Neural cell (in vitro differentiated cells): ENCODE measurements at regions not wholly inside any gene's neighbourhood (a gene's known extent, or its start where the extent isn't known, plus 50 kb on each side); places are given as distances from the start of the nearest gene placed in this dataset.

Experiments used
- H2AFZ ChIP-seq: fragments of 200-600, 300-800 bp; sonication (generic), shearing (Covaris generic); 2 replicates; pipeline ENCODE4 v1.6.0; 2014; ENCODE audit warnings: low read depth, mild to moderate bottlenecking, antibody characterized with exemption, low read length, moderate library complexity
- H3F3A ChIP-seq: fragments of 200-600 bp; shearing (Covaris generic); 2 replicates; pipeline ENCODE4 v1.6.1; 2016; ENCODE audit warnings: mild to moderate bottlenecking, moderate library complexity, mixed read lengths, antibody characterized with exemption, low read length; ENCODE audit not compliant: insufficient read depth, poor library complexity, severe bottlenecking
- H3K27ac ChIP-seq: fragments of 200-600, 300-800 bp; sonication (generic), shearing (Covaris generic); 2 replicates; pipeline ENCODE4 v1.5.1; 2014; ENCODE audit warnings: mild to moderate bottlenecking, low read length, moderate library complexity
- H3K27me3 ChIP-seq: fragments of 300-800, 200-600 bp; sonication (generic), shearing (Covaris generic); 2 replicates; pipeline ENCODE4 v1.6.0; 2014; ENCODE audit warnings: mild to moderate bottlenecking, low read depth, low read length, moderate library complexity; ENCODE audit not compliant: insufficient read depth
- H3K36me3 ChIP-seq: fragments of 300-800, 200-600 bp; sonication (generic), shearing (Covaris generic); 2 replicates; pipeline ENCODE4 v1.5.1; 2014; ENCODE audit warnings: mild to moderate bottlenecking, antibody characterized with exemption, low read length, moderate library complexity; ENCODE audit not compliant: insufficient read depth
- H3K4me2 ChIP-seq: fragments of 300-800, 200-600 bp; sonication (generic), shearing (Covaris generic); 2 replicates; pipeline ENCODE4 v1.6.0; 2014; ENCODE audit warnings: mild to moderate bottlenecking, low read length
- H3K4me3 ChIP-seq: fragments of 300-800, 200-600 bp; sonication (generic), shearing (Covaris generic); 2 replicates; pipeline ENCODE4 v1.5.1; 2014; ENCODE audit warnings: mild to moderate bottlenecking, low read length, moderate library complexity
- H3K79me2 ChIP-seq: fragments of 200-600 bp; shearing (Covaris generic); replicated peaks from 2 replicates; pipeline ENCODE4 v1.6.0; 2014; ENCODE audit warnings: mild to moderate bottlenecking, low read length, moderate library complexity; ENCODE audit not compliant: insufficient read depth
- H3K9ac ChIP-seq: fragments of 300-800, 200-600 bp; sonication (generic), shearing (Covaris generic); 2 replicates; pipeline ENCODE4 v1.6.1; 2016; ENCODE audit warnings: mild to moderate bottlenecking, low read length, mixed read lengths
- H3K9me2 ChIP-seq: fragments of 200-600 bp; shearing (Covaris generic); 2 replicates; pipeline ENCODE4 v1.6.1; 2016; ENCODE audit warnings: mild to moderate bottlenecking, low read length, mixed read lengths; ENCODE audit not compliant: insufficient read depth
- H3K9me3 ChIP-seq: fragments of 200-600, 300-800 bp; sonication (generic), shearing (Covaris generic); 2 replicates; pipeline ENCODE4 v1.6.1; 2016; ENCODE audit warnings: mild to moderate bottlenecking, mixed run types, low read length, moderate library complexity, mixed read lengths
- H4K20me1 ChIP-seq: fragments of 200-600 bp; shearing (Covaris generic); 2 replicates; pipeline ENCODE4 v1.6.1; 2016; ENCODE audit warnings: mild to moderate bottlenecking, mixed run types; ENCODE audit not compliant: insufficient read depth
- CTCF ChIP-seq: fragments of 450-650 bp; IDR thresholded peaks from 2 replicates; pipeline ENCODE4 v1.5.1; 2014; ENCODE audit warnings: antibody characterized with exemption, mild to moderate bottlenecking, moderate library complexity; ENCODE audit not compliant: poor library complexity, severe bottlenecking
- EP300 ChIP-seq: fragments of 450-650 bp; conservative IDR thresholded peaks from 2 replicates; pipeline ENCODE4 v1.6.1; 2014; ENCODE audit warnings: antibody characterized with exemption, mild to moderate bottlenecking, moderate library complexity; ENCODE audit not compliant: poor library complexity, severe bottlenecking
- EZH2 ChIP-seq: fragments of 200-600, 300-800 bp; shearing (Covaris generic), sonication (generic); IDR thresholded peaks from 2 replicates; pipeline ENCODE4 v1.6.1; 2014; ENCODE audit warnings: antibody characterized with exemption, low read length, borderline replicate concordance, mild to moderate bottlenecking; ENCODE audit not compliant: insufficient read depth, poor library complexity, severe bottlenecking
- MXI1 ChIP-seq: fragments of 450-650 bp; conservative IDR thresholded peaks from 2 replicates; pipeline ENCODE4 v1.6.1; 2014; ENCODE audit warnings: antibody characterized with exemption, mild to moderate bottlenecking; ENCODE audit not compliant: poor library complexity, severe bottlenecking
- POLR2AphosphoS5 ChIP-seq: IDR thresholded peaks from 2 replicates; pipeline ENCODE4 v1.6.1; 2012
- RAD21 ChIP-seq: fragments of 450-650 bp; conservative IDR thresholded peaks from 2 replicates; pipeline ENCODE4 v1.6.1; 2014; ENCODE audit warnings: antibody characterized with exemption, mild to moderate bottlenecking, moderate library complexity
- REST ChIP-seq: IDR thresholded peaks from 2 replicates; pipeline ENCODE4 v1.6.1; 2012; ENCODE audit warnings: borderline replicate concordance
- SMC3 ChIP-seq: fragments of 450-650 bp; conservative IDR thresholded peaks from 2 replicates; pipeline ENCODE4 v1.6.1; 2014; ENCODE audit warnings: antibody characterized with exemption, mild to moderate bottlenecking, moderate library complexity; ENCODE audit not compliant: poor library complexity
- TAF1 ChIP-seq: IDR thresholded peaks from 2 replicates; pipeline ENCODE4 v1.6.1; 2012; ENCODE audit warnings: low read depth

GRCh38 chr11:13090228-13090708 is 81.2 kb downstream of the RASSF10 start:
- no peak overlapping the region for H2AFZ ChIP-seq
- no peaks in the 10 kb centered on the region for H3K27me3 ChIP-seq
- no peaks in the 10 kb centered on the region for H3K9me3 ChIP-seq
- H4K20me1 ChIP-seq: no peaks in the 10 kb centered on the region
- H3K36me3 ChIP-seq: no peaks in the 10 kb centered on the region
- no peak overlapping the region for H3K27ac ChIP-seq
- H3F3A ChIP-seq: no peaks in the 10 kb centered on the region
- TF ChIP-seq RAD21 (no peak), MXI1 (no peak), REST (no peak), EZH2 (no peak), EP300 (no peak), SMC3 (no peak), POLR2AphosphoS5 (no peak), TAF1 (no peak), CTCF (no peak)
- H3K9ac ChIP-seq: no peak overlapping the region
- H3K4me3 ChIP-seq: no peak overlapping the region
- H3K9me2 ChIP-seq: no peaks in the 10 kb centered on the region
- no peak overlapping the region for H3K4me2 ChIP-seq
- H3K79me2 ChIP-seq: no peaks in the 10 kb centered on the region

GRCh38 chr11:13091373-13091772 is 82.3 kb downstream of the RASSF10 start:
- no peaks in the 10 kb centered on the region for H4K20me1 ChIP-seq
- no peak overlapping the region for H2AFZ ChIP-seq
- no peak for TF ChIP-seq TAF1
- TF ChIP-seq EZH2: no peak
- no peak for TF ChIP-seq REST
- no peak for TF ChIP-seq POLR2AphosphoS5
- TF ChIP-seq EP300: no peak
- no peak for TF ChIP-seq MXI1
- no peak for TF ChIP-seq SMC3
- TF ChIP-seq CTCF: no peak
- TF ChIP-seq RAD21: no peak
- no peak overlapping the region for H3K4me3 ChIP-seq
- H3K4me2 ChIP-seq: no peak overlapping the region
- H3K27me3 ChIP-seq: no peaks in the 10 kb centered on the region
- no peaks in the 10 kb centered on the region for H3K9me3 ChIP-seq
- H3K27ac ChIP-seq: no peak overlapping the region
- no peaks in the 10 kb centered on the region for H3F3A ChIP-seq
- H3K79me2 ChIP-seq: no peaks in the 10 kb centered on the region
- no peaks in the 10 kb centered on the region for H3K36me3 ChIP-seq
- no peak overlapping the region for H3K9ac ChIP-seq
- H3K9me2 ChIP-seq: no peaks in the 10 kb centered on the region
